ENCODE measurements at regions not wholly inside any gene's neighbourhood (a gene's known extent, or its start where the extent isn't known, plus 50 kb on each side); places are given as distances from the start of the nearest gene placed in this dataset. TPM values are rescaled to one million over a fixed set of nuclear protein-coding genes. Genes with fewer than 3 reads are reported as not detected.

Small RNAs in the stretch of these regions (microRNA-seq; reads per million reads assigned to microRNA genes)
- gene MIR6089 (ENCODE audit: borderline microRNAs expressed in 2 of 2, borderline number of aligned reads in 2 of 2, borderline replicate concordance in 1 of 2), result 0 reads per million in 2 experiments

Small RNAs in the stretch of these regions (small RNA-seq; reads per million reads assigned to genes)
- not detected for gene MIR6089 (ENCODE audit: insufficient read depth)
